GM12878 (cell line): ENCODE measurements at regions not wholly inside any gene's neighbourhood (a gene's known extent, or its start where the extent isn't known, plus 50 kb on each side); places are given as distances from the start of the nearest gene placed in this dataset.

Experiments used
- ATF2 ChIP-seq: IDR thresholded peaks from 2 replicates; pipeline ENCODE4 v1.6.1; 2012; ENCODE audit warnings: low read length, inconsistent platforms
- CEBPB ChIP-seq, 2 experiments: fragments of 150-350 bp in 1 of 2; IDR thresholded peaks; 2 replicates each; pipeline ENCODE4 v1.6.1; 2012 to 2014; ENCODE audit warnings: low read depth in 2 of 2, low read length in 2 of 2, borderline replicate concordance in 1 of 2, inconsistent platforms in 1 of 2
- CTCF ChIP-seq, 3 experiments: IDR thresholded peaks in 2 of 3; conservative IDR thresholded peaks in 1 of 3; 2 replicates each; pipeline ENCODE4 v1.5.1; 2011; ENCODE audit warnings: low read depth in 3 of 3, low read length in 3 of 3, mild to moderate bottlenecking in 3 of 3, control low read depth in 2 of 3, moderate library complexity in 2 of 3, inconsistent platforms in 1 of 3, mixed read lengths in 1 of 3; ENCODE audit not compliant: control insufficient read depth in 2 of 3, insufficient read depth in 1 of 3; ENCODE audit errors: extremely low read depth in 1 of 3
- POLR2AphosphoS5 ChIP-seq: IDR thresholded peaks from 2 replicates; pipeline ENCODE4 v1.6.1; 2011; ENCODE audit warnings: mild to moderate bottlenecking, low read length, inconsistent platforms
- RCOR1 ChIP-seq: conservative IDR thresholded peaks from 2 replicates; pipeline ENCODE4 v1.6.1; 2012; ENCODE audit warnings: low read depth, low read length, improper control_type of control experiment
- SREBF2 ChIP-seq: IDR thresholded peaks from 2 replicates; pipeline ENCODE4 v1.6.1; 2012; ENCODE audit warnings: mild to moderate bottlenecking, low read length
- TAF1 ChIP-seq: IDR thresholded peaks from 2 replicates; pipeline ENCODE4 v1.6.1; 2011; ENCODE audit warnings: mild to moderate bottlenecking, low read depth, low read length, borderline replicate concordance
- TF ChIP-seq, protein P1 (sequence below): fragments of 450-650 bp; formaldehyde crosslinking; IDR thresholded peaks from 2 replicates; pipeline ENCODE4 v1.5.0; 2022; ENCODE audit warnings: mild to moderate bottlenecking, missing genetic modification characterization
- TF ChIP-seq, protein P2 (sequence below): fragments of 150-350 bp; IDR thresholded peaks from 2 replicates; pipeline ENCODE4 v1.6.1; 2016; ENCODE audit warnings: low read depth, low read length

DNA sequence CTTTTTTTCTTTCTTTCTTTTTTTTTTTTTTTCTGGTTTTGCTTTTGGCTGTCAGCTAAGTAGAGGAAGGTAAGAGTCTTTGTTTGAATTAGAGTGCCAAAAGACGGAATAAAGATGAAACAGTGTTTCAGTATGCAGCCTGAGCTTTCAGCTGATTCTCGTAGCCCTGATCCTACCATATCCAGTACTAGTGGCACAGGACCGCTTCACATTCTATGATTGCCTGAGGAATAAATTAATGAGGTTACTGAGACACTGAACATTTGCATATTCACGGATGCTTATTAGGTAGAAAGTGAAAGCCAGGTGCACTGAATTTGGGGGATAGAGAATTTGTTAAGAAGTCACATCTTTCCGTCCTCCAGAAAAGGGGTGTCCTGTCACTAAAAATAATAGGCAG, 421.5 kb upstream of the POU3F3 start:
- TF ChIP-seq RCOR1 (no peak), CTCF (IDR thresholded peaks at IDR 0.05 in 2 of 3, conservative IDR thresholded peaks at IDR 0.05 in 1 of 3; ENCODE audit: control insufficient read depth in 2 of 3, extremely low read depth in 1 of 3, insufficient read depth in 1 of 3, low read depth in 3 of 3, low read length in 3 of 3) (no peak), ATF2 (no peak), SREBF2 (no peak), CEBPB (IDR thresholded peaks at IDR 0.05; ENCODE audit: borderline replicate concordance in 1 of 2, low read depth in 2 of 2, low read length in 2 of 2) (no peak), TAF1 (no peak), POLR2AphosphoS5 (no peak)
- TF ChIP-seq, protein P1, sequence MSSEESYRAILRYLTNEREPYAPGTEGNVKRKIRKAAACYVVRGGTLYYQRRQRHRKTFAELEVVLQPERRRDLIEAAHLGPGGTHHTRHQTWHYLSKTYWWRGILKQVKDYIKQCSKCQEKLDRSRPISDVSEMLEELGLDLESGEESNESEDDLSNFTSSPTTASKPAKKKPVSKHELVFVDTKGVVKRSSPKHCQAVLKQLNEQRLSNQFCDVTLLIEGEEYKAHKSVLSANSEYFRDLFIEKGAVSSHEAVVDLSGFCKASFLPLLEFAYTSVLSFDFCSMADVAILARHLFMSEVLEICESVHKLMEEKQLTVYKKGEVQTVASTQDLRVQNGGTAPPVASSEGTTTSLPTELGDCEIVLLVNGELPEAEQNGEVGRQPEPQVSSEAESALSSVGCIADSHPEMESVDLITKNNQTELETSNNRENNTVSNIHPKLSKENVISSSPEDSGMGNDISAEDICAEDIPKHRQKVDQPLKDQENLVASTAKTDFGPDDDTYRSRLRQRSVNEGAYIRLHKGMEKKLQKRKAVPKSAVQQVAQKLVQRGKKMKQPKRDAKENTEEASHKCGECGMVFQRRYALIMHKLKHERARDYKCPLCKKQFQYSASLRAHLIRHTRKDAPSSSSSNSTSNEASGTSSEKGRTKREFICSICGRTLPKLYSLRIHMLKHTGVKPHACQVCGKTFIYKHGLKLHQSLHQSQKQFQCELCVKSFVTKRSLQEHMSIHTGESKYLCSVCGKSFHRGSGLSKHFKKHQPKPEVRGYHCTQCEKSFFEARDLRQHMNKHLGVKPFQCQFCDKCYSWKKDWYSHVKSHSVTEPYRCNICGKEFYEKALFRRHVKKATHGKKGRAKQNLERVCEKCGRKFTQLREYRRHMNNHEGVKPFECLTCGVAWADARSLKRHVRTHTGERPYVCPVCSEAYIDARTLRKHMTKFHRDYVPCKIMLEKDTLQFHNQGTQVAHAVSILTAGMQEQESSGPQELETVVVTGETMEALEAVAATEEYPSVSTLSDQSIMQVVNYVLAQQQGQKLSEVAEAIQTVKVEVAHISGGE (CRISPR knock-in tag): no peak
- TF ChIP-seq, protein P2, sequence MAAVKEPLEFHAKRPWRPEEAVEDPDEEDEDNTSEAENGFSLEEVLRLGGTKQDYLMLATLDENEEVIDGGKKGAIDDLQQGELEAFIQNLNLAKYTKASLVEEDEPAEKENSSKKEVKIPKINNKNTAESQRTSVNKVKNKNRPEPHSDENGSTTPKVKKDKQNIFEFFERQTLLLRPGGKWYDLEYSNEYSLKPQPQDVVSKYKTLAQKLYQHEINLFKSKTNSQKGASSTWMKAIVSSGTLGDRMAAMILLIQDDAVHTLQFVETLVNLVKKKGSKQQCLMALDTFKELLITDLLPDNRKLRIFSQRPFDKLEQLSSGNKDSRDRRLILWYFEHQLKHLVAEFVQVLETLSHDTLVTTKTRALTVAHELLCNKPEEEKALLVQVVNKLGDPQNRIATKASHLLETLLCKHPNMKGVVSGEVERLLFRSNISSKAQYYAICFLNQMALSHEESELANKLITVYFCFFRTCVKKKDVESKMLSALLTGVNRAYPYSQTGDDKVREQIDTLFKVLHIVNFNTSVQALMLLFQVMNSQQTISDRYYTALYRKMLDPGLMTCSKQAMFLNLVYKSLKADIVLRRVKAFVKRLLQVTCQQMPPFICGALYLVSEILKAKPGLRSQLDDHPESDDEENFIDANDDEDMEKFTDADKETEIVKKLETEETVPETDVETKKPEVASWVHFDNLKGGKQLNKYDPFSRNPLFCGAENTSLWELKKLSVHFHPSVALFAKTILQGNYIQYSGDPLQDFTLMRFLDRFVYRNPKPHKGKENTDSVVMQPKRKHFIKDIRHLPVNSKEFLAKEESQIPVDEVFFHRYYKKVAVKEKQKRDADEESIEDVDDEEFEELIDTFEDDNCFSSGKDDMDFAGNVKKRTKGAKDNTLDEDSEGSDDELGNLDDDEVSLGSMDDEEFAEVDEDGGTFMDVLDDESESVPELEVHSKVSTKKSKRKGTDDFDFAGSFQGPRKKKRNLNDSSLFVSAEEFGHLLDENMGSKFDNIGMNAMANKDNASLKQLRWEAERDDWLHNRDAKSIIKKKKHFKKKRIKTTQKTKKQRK: no peak
